HG03457 (cell line): ENCODE measurements at regions not wholly inside any gene's neighbourhood (a gene's known extent, or its start where the extent isn't known, plus 50 kb on each side); places are given as distances from the start of the nearest gene placed in this dataset.

Source experiments
- ATAC-seq: cut with Tn5 transposase; IDR thresholded peaks from one replicate; pipeline ENCODE4 v1.9.1; 2021; ENCODE audit warnings: moderate number of reproducible peaks; ENCODE audit not compliant: unreplicated experiment

- no peak for ATAC-seq
Observed at GRCh38 chr2:103942199-103942598, 911.7 kb upstream of the POU3F3 start.

- ATAC-seq = no peak
Observed at GRCh38 chr2:103945083-103945482, 908.8 kb upstream of the POU3F3 start.

- ATAC-seq = no peak
Observed at GRCh38 chr2:103959174-103960128, 894.5 kb upstream of the POU3F3 start.

- ATAC-seq = no peak
Observed at GRCh38 chr2:103960129-103960513, 893.8 kb upstream of the POU3F3 start.

GRCh38 chr2:103960951-103961350 is 893.0 kb upstream of the POU3F3 start:
- no peak for ATAC-seq

- ATAC-seq = no peak
Observed at GRCh38 chr2:103961862-103962261, 892.1 kb upstream of the POU3F3 start.

GRCh38 chr2:103962670-103963069 is 891.2 kb upstream of the POU3F3 start:
- ATAC-seq = no peak

GRCh38 chr2:103963146-103963725 is 890.7 kb upstream of the POU3F3 start:
- no peak for ATAC-seq

- ATAC-seq = no peak
Observed at GRCh38 chr2:103977241-103977640, 876.7 kb upstream of the POU3F3 start.

GRCh38 chr2:103977668-103978067 is 876.2 kb upstream of the POU3F3 start:
- no peak for ATAC-seq

GRCh38 chr2:103980401-103980800 is 873.5 kb upstream of the POU3F3 start:
- ATAC-seq = no peak

- ATAC-seq = no peak
Observed at GRCh38 chr2:103982691-103983090, 871.2 kb upstream of the POU3F3 start.

GRCh38 chr2:103986001-103986400 is 867.9 kb upstream of the POU3F3 start:
- no peak for ATAC-seq

- no peak for ATAC-seq
Observed at GRCh38 chr2:103991591-103991990, 862.3 kb upstream of the POU3F3 start.

- ATAC-seq = no peak
Observed at GRCh38 chr2:104004821-104005220, 849.1 kb upstream of the POU3F3 start.

- ATAC-seq = no peak
Observed at GRCh38 chr2:104016801-104017200, 837.1 kb upstream of the POU3F3 start.

- no peak for ATAC-seq
Observed at GRCh38 chr2:104023306-104023705, 830.6 kb upstream of the POU3F3 start.

GRCh38 chr2:104023765-104024164 is 830.1 kb upstream of the POU3F3 start:
- ATAC-seq = no peak

GRCh38 chr2:104025295-104025694 is 828.6 kb upstream of the POU3F3 start:
- ATAC-seq = no peak

GRCh38 chr2:104026725-104027124 is 827.2 kb upstream of the POU3F3 start:
- ATAC-seq = no peak

- no peak for ATAC-seq
Observed at GRCh38 chr2:104027321-104027720, 826.6 kb upstream of the POU3F3 start.

- ATAC-seq = no peak
Observed at GRCh38 chr2:104028061-104028460, 825.9 kb upstream of the POU3F3 start.
